WTC11 (cell line): ENCODE measurements at regions not wholly inside any gene's neighbourhood (a gene's known extent, or its start where the extent isn't known, plus 50 kb on each side); places are given as distances from the start of the nearest gene placed in this dataset.

Experiments
- ATAC-seq: fragments of 200-7000 bp; cut with Tn5 transposase; 2 replicates; pipeline ENCODE4 v1.10.0; 2021; ENCODE audit warnings: mild to moderate bottlenecking, moderate library complexity
- CTCF ChIA-PET: fragments of 300-600 bp; sonication (Branson Sonifier 250); formaldehyde crosslinking; loops from one replicate; lab custom pipeline; 2021; ENCODE audit warnings: antibody characterized with exemption; lab: Charles Lee
- POLR2A ChIA-PET: fragments of 350-600 bp; sonication (Branson Sonifier 250); formaldehyde crosslinking; loops from one replicate; lab custom pipeline; 2021; ENCODE audit warnings: antibody characterized with exemption; lab: Charles Lee
- DNase-seq: peaks from one replicate; pipeline ENCODE4 v3.0.0; 2021; ENCODE audit warnings: low spot score
- H3K27ac Mint-ChIP-seq: 2 replicates; pipeline ENCODE4 v1.8.0; 2021; ENCODE audit warnings: mixed read lengths
- H3K27me3 Mint-ChIP-seq: 2 replicates; pipeline ENCODE4 v1.8.0; 2021; ENCODE audit warnings: low read depth, mild to moderate bottlenecking, moderate library complexity, mixed read lengths
- H3K36me3 Mint-ChIP-seq: 2 replicates; pipeline ENCODE4 v1.8.0; 2021; ENCODE audit warnings: mixed read lengths
- H3K4me1 Mint-ChIP-seq: 2 replicates; pipeline ENCODE4 v1.8.0; 2022; ENCODE audit warnings: mixed read lengths
- H3K4me3 Mint-ChIP-seq: 2 replicates; pipeline ENCODE4 v1.8.0; 2021; ENCODE audit warnings: mild to moderate bottlenecking, moderate library complexity, mixed read lengths
- H3K9me3 Mint-ChIP-seq: 2 replicates; pipeline ENCODE4 v1.8.0; 2021; ENCODE audit warnings: mixed read lengths
- ATF6 ChIP-seq: sonication (generic); formaldehyde crosslinking; IDR thresholded peaks from 2 replicates; pipeline ENCODE4 v1.8.1; 2023; ENCODE audit warnings: mild to moderate bottlenecking, missing genetic modification reagents
- CBFB ChIP-seq: sonication (generic); formaldehyde crosslinking; IDR thresholded peaks from 2 replicates; pipeline ENCODE4 v1.8.1; 2022; ENCODE audit warnings: mild to moderate bottlenecking, low read depth, missing genetic modification reagents
- CTCF ChIP-seq: fragments of 200-600 bp; IDR thresholded peaks from 2 replicates; pipeline ENCODE4 v1.8.0; 2022; ENCODE audit warnings: antibody characterized with exemption
- EMX1 ChIP-seq: fragments of 250-450 bp; sonication (Bioruptor Pico); IDR thresholded peaks from 2 replicates; pipeline ENCODE4 v1.8.0; 2021; ENCODE audit warnings: mild to moderate bottlenecking
- ETV6 ChIP-seq: sonication (generic); formaldehyde crosslinking; IDR thresholded peaks from 2 replicates; pipeline ENCODE4 v1.8.1; 2022; ENCODE audit warnings: mild to moderate bottlenecking, missing genetic modification reagents
- FOXP1 ChIP-seq: sonication (generic); formaldehyde crosslinking; IDR thresholded peaks from 2 replicates; pipeline ENCODE4 v1.8.0; 2022; ENCODE audit warnings: missing genetic modification reagents, mild to moderate bottlenecking, moderate library complexity, borderline replicate concordance
- GABPB1 ChIP-seq: sonication (generic); formaldehyde crosslinking; IDR thresholded peaks from 2 replicates; pipeline ENCODE4 v1.8.1; 2023; ENCODE audit warnings: mild to moderate bottlenecking, missing genetic modification reagents
- IRF2 ChIP-seq: sonication (generic); formaldehyde crosslinking; IDR thresholded peaks from 2 replicates; pipeline ENCODE4 v1.8.0; 2022; ENCODE audit warnings: low read depth, missing genetic modification reagents, borderline replicate concordance
- KAT7 ChIP-seq: sonication (generic); formaldehyde crosslinking; IDR thresholded peaks from 2 replicates; pipeline ENCODE4 v1.8.1; 2023; ENCODE audit warnings: missing genetic modification reagents, mild to moderate bottlenecking, borderline replicate concordance
- NFE2L1 ChIP-seq: sonication (generic); formaldehyde crosslinking; IDR thresholded peaks from 2 replicates; pipeline ENCODE4 v1.8.1; 2023; ENCODE audit warnings: missing genetic modification reagents
- NFYB ChIP-seq: sonication (generic); formaldehyde crosslinking; conservative IDR thresholded peaks from 2 replicates; pipeline ENCODE4 v1.8.0; 2022; ENCODE audit warnings: low read depth, missing genetic modification reagents
- PRDM15 ChIP-seq: sonication (generic); formaldehyde crosslinking; IDR thresholded peaks from 2 replicates; pipeline ENCODE4 v1.8.0; 2022; ENCODE audit warnings: missing genetic modification reagents
- RORB ChIP-seq: fragments of 250-450 bp; sonication (Bioruptor Pico); IDR thresholded peaks from 2 replicates; pipeline ENCODE4 v1.9.0; 2021; ENCODE audit warnings: mild to moderate bottlenecking
- TCF7 ChIP-seq: sonication (generic); formaldehyde crosslinking; IDR thresholded peaks from 2 replicates; pipeline ENCODE4 v1.8.0; 2022; ENCODE audit warnings: mild to moderate bottlenecking, low read depth, missing genetic modification reagents, moderate library complexity
- TEAD1 ChIP-seq: sonication (generic); formaldehyde crosslinking; IDR thresholded peaks from 2 replicates; pipeline ENCODE4 v1.8.0; 2022; ENCODE audit warnings: mild to moderate bottlenecking, missing genetic modification reagents
- TP53 ChIP-seq: sonication (generic); formaldehyde crosslinking; IDR thresholded peaks from 2 replicates; pipeline ENCODE4 v1.8.1; 2023; ENCODE audit warnings: mild to moderate bottlenecking, missing genetic modification reagents
- ZNF232 ChIP-seq: sonication (generic); formaldehyde crosslinking; IDR thresholded peaks from 2 replicates; pipeline ENCODE4 v1.8.0; 2022; ENCODE audit warnings: mild to moderate bottlenecking, missing genetic modification reagents
- TF ChIP-seq, protein P1 (sequence below): fragments of 250-450 bp; sonication (Bioruptor Pico); IDR thresholded peaks from 2 replicates; pipeline ENCODE4 v1.9.0; 2021; ENCODE audit warnings: mild to moderate bottlenecking
- TF ChIP-seq, protein P2 (sequence below): sonication (generic); formaldehyde crosslinking; IDR thresholded peaks from 2 replicates; pipeline ENCODE4 v1.8.1; 2022; ENCODE audit warnings: mild to moderate bottlenecking, missing genetic modification reagents, moderate library complexity, borderline replicate concordance
- TF ChIP-seq, protein P3 (sequence below): sonication (generic); formaldehyde crosslinking; IDR thresholded peaks from 2 replicates; pipeline ENCODE4 v1.8.1; 2022; ENCODE audit warnings: low read depth, missing genetic modification reagents, borderline replicate concordance

DNA sequence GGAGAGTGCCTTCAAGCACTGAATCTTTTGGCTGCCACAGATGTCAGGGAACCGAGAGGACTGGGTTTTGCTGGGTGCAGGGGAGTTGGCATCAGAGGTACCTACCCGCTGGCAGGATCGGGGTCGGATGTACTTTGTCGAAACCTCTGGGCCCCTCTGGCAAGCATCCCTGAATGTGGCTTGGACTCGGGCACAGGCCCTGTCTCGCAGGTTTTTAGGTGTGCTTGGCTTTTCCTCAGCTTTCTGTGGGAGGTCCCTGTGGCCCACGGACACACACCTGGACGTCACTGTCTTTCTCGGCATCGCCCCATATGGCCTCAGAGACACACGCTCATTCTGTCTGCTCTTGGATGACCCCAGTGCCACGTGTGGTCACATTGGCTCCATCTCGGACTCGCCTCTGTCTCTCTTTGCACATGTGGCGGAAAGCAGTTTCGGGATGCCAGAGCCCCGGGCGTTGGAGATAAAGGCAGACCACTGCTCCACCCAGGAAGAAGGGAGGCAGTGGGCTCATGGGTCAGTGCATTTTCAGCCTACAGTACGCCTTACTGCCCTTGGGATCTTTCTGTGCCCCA, 769.6 kb upstream of the ALG10B start:
- DNase-seq (no peak), ATAC-seq (no peak)
- no peak for TF ChIP-seq EMX1 (CRISPR knock-in tag)
- TF ChIP-seq ETV6 (CRISPR knock-in tag) = no peak
- TF ChIP-seq ATF6 = no peak
- no peak for TF ChIP-seq IRF2 (CRISPR knock-in tag)
- TF ChIP-seq CTCF = no peak
- TF ChIP-seq RORB (CRISPR knock-in tag) = no peak
- no peak for TF ChIP-seq CBFB
- TF ChIP-seq TP53 (CRISPR knock-in tag) = no peak
- TF ChIP-seq, protein P1, sequence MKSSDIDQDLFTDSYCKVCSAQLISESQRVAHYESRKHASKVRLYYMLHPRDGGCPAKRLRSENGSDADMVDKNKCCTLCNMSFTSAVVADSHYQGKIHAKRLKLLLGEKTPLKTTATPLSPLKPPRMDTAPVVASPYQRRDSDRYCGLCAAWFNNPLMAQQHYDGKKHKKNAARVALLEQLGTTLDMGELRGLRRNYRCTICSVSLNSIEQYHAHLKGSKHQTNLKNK (CRISPR knock-in tag) = no peak
- TF ChIP-seq, protein P2, sequence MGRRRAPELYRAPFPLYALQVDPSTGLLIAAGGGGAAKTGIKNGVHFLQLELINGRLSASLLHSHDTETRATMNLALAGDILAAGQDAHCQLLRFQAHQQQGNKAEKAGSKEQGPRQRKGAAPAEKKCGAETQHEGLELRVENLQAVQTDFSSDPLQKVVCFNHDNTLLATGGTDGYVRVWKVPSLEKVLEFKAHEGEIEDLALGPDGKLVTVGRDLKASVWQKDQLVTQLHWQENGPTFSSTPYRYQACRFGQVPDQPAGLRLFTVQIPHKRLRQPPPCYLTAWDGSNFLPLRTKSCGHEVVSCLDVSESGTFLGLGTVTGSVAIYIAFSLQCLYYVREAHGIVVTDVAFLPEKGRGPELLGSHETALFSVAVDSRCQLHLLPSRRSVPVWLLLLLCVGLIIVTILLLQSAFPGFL = no peak
- TF ChIP-seq, protein P3, sequence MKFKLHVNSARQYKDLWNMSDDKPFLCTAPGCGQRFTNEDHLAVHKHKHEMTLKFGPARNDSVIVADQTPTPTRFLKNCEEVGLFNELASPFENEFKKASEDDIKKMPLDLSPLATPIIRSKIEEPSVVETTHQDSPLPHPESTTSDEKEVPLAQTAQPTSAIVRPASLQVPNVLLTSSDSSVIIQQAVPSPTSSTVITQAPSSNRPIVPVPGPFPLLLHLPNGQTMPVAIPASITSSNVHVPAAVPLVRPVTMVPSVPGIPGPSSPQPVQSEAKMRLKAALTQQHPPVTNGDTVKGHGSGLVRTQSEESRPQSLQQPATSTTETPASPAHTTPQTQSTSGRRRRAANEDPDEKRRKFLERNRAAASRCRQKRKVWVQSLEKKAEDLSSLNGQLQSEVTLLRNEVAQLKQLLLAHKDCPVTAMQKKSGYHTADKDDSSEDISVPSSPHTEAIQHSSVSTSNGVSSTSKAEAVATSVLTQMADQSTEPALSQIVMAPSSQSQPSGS (CRISPR knock-in tag) = no peak
- no peak for TF ChIP-seq NFE2L1 (CRISPR knock-in tag)
- TF ChIP-seq GABPB1 = no peak
- no peak for TF ChIP-seq NFYB (CRISPR knock-in tag)
- no peak for TF ChIP-seq KAT7
- Mint-ChIP-seq H3K27me3 (peaks cover 19% of the 10 kb centered on the region), H3K27ac (no peak overlapping the region), H3K4me3 (no peak overlapping the region), H3K36me3 (peaks cover 79% of the 10 kb centered on the region), H3K4me1 (no peaks in the 10 kb centered on the region), H3K9me3 (peaks cover 68% of the 10 kb centered on the region)
- ChIA-PET CTCF (no interaction called here), POLR2A (no interaction called here)

GRCh38 chr12:37547611-37548010, 769.0 kb upstream of the ALG10B start:
- ChIA-PET CTCF (no interaction called here), POLR2A (no interaction called here)
- DNase-seq (no peak), ATAC-seq (no peak)
- Mint-ChIP-seq H3K9me3 (peaks cover 63% of the 10 kb centered on the region), H3K27me3 (peaks cover 16% of the 10 kb centered on the region), H3K36me3 (peaks cover 74% of the 10 kb centered on the region), H3K27ac (no peak overlapping the region), H3K4me3 (no peak overlapping the region), H3K4me1 (no peaks in the 10 kb centered on the region)
- TF ChIP-seq TCF7 (CRISPR knock-in tag) = no peak
- TF ChIP-seq ZNF232 (CRISPR knock-in tag) = no peak
- no peak for TF ChIP-seq PRDM15 (CRISPR knock-in tag)
- TF ChIP-seq FOXP1 (CRISPR knock-in tag) = no peak
- TF ChIP-seq, protein P3 (CRISPR knock-in tag) = no peak
- TF ChIP-seq RORB (CRISPR knock-in tag) = no peak
- TF ChIP-seq TEAD1 = no peak
